ENCODE measurements at regions not wholly inside any gene's neighbourhood (a gene's known extent, or its start where the extent isn't known, plus 50 kb on each side); places are given as distances from the start of the nearest gene placed in this dataset.

- H3K4me3 Mint-ChIP-seq, result no peak overlapping the region
- Histone ChIP-seq H3K9me3 (ENCODE audit: control insufficient read depth, insufficient read depth, low read length) (no peaks in the 10 kb centered on the region), H3K4me1 (ENCODE audit: control insufficient read depth, insufficient read depth, low read length) (peaks cover 3% of the 10 kb centered on the region), H3K27ac (ENCODE audit: low read length) (no peak overlapping the region), H3K4me3 (ENCODE audit: low read length) (no peak overlapping the region), H3K27me3 (ENCODE audit: control insufficient read depth, insufficient read depth, low read length) (no peaks in the 10 kb centered on the region), H3K36me3 (ENCODE audit: control insufficient read depth, insufficient read depth, low read length) (no peaks in the 10 kb centered on the region)
- TF ChIP-seq CTCF (IDR thresholded peaks at IDR 0.05), result no peak
- no peaks in the 10 kb centered on the region for H3K9me3 Mint-ChIP-seq
- peaks cover 0 to 2% of the 10 kb centered on the region in 2 donors for H3K27me3 Mint-ChIP-seq (ENCODE audit: low read depth in 2 of 2)
- intact Hi-C loops (cut with micrococcal nuclease), result no loop called here
- H3K4me1 Mint-ChIP-seq, result peaks cover 7 to 23% of the 10 kb centered on the region in 2 donors
- no peak overlapping the region for H3K27ac Mint-ChIP-seq
- no peak for ATAC-seq
- DNase-seq, result no peak
- H3K36me3 Mint-ChIP-seq, result no peaks in the 10 kb centered on the region
Measured at GRCh38 chr9:38182321-38182720, 113.3 kb upstream of the SHB start.

- peaks cover 7 to 23% of the 10 kb centered on the region in 2 donors for H3K4me1 Mint-ChIP-seq
- ATAC-seq (no peak), DNase-seq (no peak)
- no peaks in the 10 kb centered on the region for H3K36me3 ChIP-seq (ENCODE audit: control insufficient read depth, insufficient read depth, low read length)
- no peak for TF ChIP-seq CTCF (IDR thresholded peaks at IDR 0.05)
- peaks cover 0 to 2% of the 10 kb centered on the region in 2 donors for H3K27me3 Mint-ChIP-seq (ENCODE audit: low read depth in 2 of 2)
- H3K36me3 Mint-ChIP-seq, result no peaks in the 10 kb centered on the region
- no peak overlapping the region for H3K27ac ChIP-seq (ENCODE audit: low read length)
- intact Hi-C loops (cut with micrococcal nuclease), result no loop called here
- H3K27ac Mint-ChIP-seq, result no peak overlapping the region
- H3K4me1 ChIP-seq (ENCODE audit: control insufficient read depth, insufficient read depth, low read length), result peaks cover 3% of the 10 kb centered on the region
- H3K9me3 Mint-ChIP-seq, result no peaks in the 10 kb centered on the region
- 82% methylated on average over 1 of the region's 2 CpGs for WGBS (ENCODE audit: insufficient coverage)
- H3K4me3 ChIP-seq (ENCODE audit: low read length), result no peak overlapping the region
- no peaks in the 10 kb centered on the region for H3K27me3 ChIP-seq (ENCODE audit: control insufficient read depth, insufficient read depth, low read length)
- H3K4me3 Mint-ChIP-seq, result no peak overlapping the region
- H3K9me3 ChIP-seq (ENCODE audit: control insufficient read depth, insufficient read depth, low read length), result no peaks in the 10 kb centered on the region
Measured at GRCh38 chr9:38181866-38182265, 112.8 kb upstream of the SHB start.

GRCh38 chr9:38181232-38181631 lies 112.2 kb upstream of the SHB start:
- no peaks in the 10 kb centered on the region for H3K9me3 Mint-ChIP-seq
- no peak overlapping the region for H3K4me3 Mint-ChIP-seq
- ATAC-seq (no peak), DNase-seq (no peak)
- H3K27me3 ChIP-seq (ENCODE audit: control insufficient read depth, insufficient read depth, low read length), result no peaks in the 10 kb centered on the region
- no peaks in the 10 kb centered on the region for H3K36me3 Mint-ChIP-seq
- H3K36me3 ChIP-seq (ENCODE audit: control insufficient read depth, insufficient read depth, low read length), result no peaks in the 10 kb centered on the region
- no peak overlapping the region for H3K27ac ChIP-seq (ENCODE audit: low read length)
- peaks cover 3% of the 10 kb centered on the region for H3K4me1 ChIP-seq (ENCODE audit: control insufficient read depth, insufficient read depth, low read length)
- H3K4me3 ChIP-seq (ENCODE audit: low read length), result no peak overlapping the region
- no peaks in the 10 kb centered on the region for H3K9me3 ChIP-seq (ENCODE audit: control insufficient read depth, insufficient read depth, low read length)
- peaks cover 7 to 23% of the 10 kb centered on the region in 2 donors for H3K4me1 Mint-ChIP-seq
- no peak overlapping the region for H3K27ac Mint-ChIP-seq
- WGBS (ENCODE audit: insufficient coverage), result 94% methylated on average over 4 of the region's 4 CpGs
- intact Hi-C loops (cut with micrococcal nuclease), result no loop called here
- no peak for TF ChIP-seq CTCF (IDR thresholded peaks at IDR 0.05)
- H3K27me3 Mint-ChIP-seq (ENCODE audit: low read depth in 2 of 2), result peaks cover 0 to 2% of the 10 kb centered on the region in 2 donors

GRCh38 chr9:38180656-38181055 lies 111.6 kb upstream of the SHB start:
- DNase-seq (no peak), ATAC-seq (no peak)
- Mint-ChIP-seq H3K4me1 (peaks cover 7 to 23% of the 10 kb centered on the region in 2 donors), H3K36me3 (no peaks in the 10 kb centered on the region), H3K9me3 (no peaks in the 10 kb centered on the region), H3K4me3 (no peak overlapping the region), H3K27ac (no peak overlapping the region), H3K27me3 (ENCODE audit: low read depth in 2 of 2) (peaks cover 0 to 2% of the 10 kb centered on the region in 2 donors)
- Histone ChIP-seq H3K36me3 (ENCODE audit: control insufficient read depth, insufficient read depth, low read length) (no peaks in the 10 kb centered on the region), H3K4me1 (ENCODE audit: control insufficient read depth, insufficient read depth, low read length) (peaks cover 3% of the 10 kb centered on the region), H3K4me3 (ENCODE audit: low read length) (no peak overlapping the region), H3K27ac (ENCODE audit: low read length) (no peak overlapping the region), H3K27me3 (ENCODE audit: control insufficient read depth, insufficient read depth, low read length) (no peaks in the 10 kb centered on the region), H3K9me3 (ENCODE audit: control insufficient read depth, insufficient read depth, low read length) (no peaks in the 10 kb centered on the region)
- WGBS (ENCODE audit: insufficient coverage), result 90% methylated on average over 3 of the region's 3 CpGs
- intact Hi-C loops (cut with micrococcal nuclease), result no loop called here
- TF ChIP-seq CTCF (IDR thresholded peaks at IDR 0.05), result no peak
